ENCODE measurements at regions not wholly inside any gene's neighbourhood (a gene's known extent, or its start where the extent isn't known, plus 50 kb on each side); places are given as distances from the start of the nearest gene placed in this dataset.

GRCh38 chr2:129610766-129611165 is 368.7 kb upstream of the RAB6C start:
- no peaks in the 10 kb centered on the region for H3K4me1 ChIP-seq
- H3K4me3 ChIP-seq (ENCODE audit: low read depth, low read length), result no peak overlapping the region
- H3K9me3 ChIP-seq, result no peaks in the 10 kb centered on the region
- TF ChIP-seq CTCF (IDR thresholded peaks at IDR 0.05; ENCODE audit: low read depth, low read length), result no peak
- no peaks in the 10 kb centered on the region for H3K27me3 ChIP-seq
- H3K36me3 ChIP-seq, result no peaks in the 10 kb centered on the region
- DNase-seq, result no peak

- Histone ChIP-seq H3K4me3 (ENCODE audit: low read depth, low read length) (no peak overlapping the region), H3K9me3 (no peaks in the 10 kb centered on the region), H3K27me3 (no peaks in the 10 kb centered on the region), H3K4me1 (no peaks in the 10 kb centered on the region), H3K36me3 (no peaks in the 10 kb centered on the region)
- no peak for TF ChIP-seq CTCF (IDR thresholded peaks at IDR 0.05; ENCODE audit: low read depth, low read length)
- no peak for DNase-seq
Measured at GRCh38 chr2:129611471-129611870, 368.0 kb upstream of the RAB6C start.

GRCh38 chr2:129619471-129619870 is 360.0 kb upstream of the RAB6C start:
- Histone ChIP-seq H3K9me3 (no peaks in the 10 kb centered on the region), H3K27me3 (no peaks in the 10 kb centered on the region), H3K4me3 (ENCODE audit: low read depth, low read length) (no peak overlapping the region), H3K4me1 (no peaks in the 10 kb centered on the region), H3K36me3 (no peaks in the 10 kb centered on the region)
- DNase-seq, result no peak
- TF ChIP-seq CTCF (IDR thresholded peaks at IDR 0.05; ENCODE audit: low read depth, low read length), result no peak

GRCh38 chr2:129620411-129620810 is 359.1 kb upstream of the RAB6C start:
- TF ChIP-seq CTCF (IDR thresholded peaks at IDR 0.05; ENCODE audit: low read depth, low read length), result no peak
- Histone ChIP-seq H3K4me3 (ENCODE audit: low read depth, low read length) (no peak overlapping the region), H3K9me3 (no peaks in the 10 kb centered on the region), H3K36me3 (no peaks in the 10 kb centered on the region), H3K4me1 (no peaks in the 10 kb centered on the region), H3K27me3 (no peaks in the 10 kb centered on the region)
- DNase-seq, result no peak

GRCh38 chr2:129623783-129624182 is 355.7 kb upstream of the RAB6C start:
- Histone ChIP-seq H3K36me3 (no peaks in the 10 kb centered on the region), H3K27me3 (no peaks in the 10 kb centered on the region), H3K4me1 (no peaks in the 10 kb centered on the region), H3K4me3 (ENCODE audit: low read depth, low read length) (no peak overlapping the region), H3K9me3 (no peaks in the 10 kb centered on the region)
- no peak for DNase-seq
- no peak for TF ChIP-seq CTCF (IDR thresholded peaks at IDR 0.05; ENCODE audit: low read depth, low read length)

- H3K27me3 ChIP-seq, result no peaks in the 10 kb centered on the region
- no peaks in the 10 kb centered on the region for H3K36me3 ChIP-seq
- no peaks in the 10 kb centered on the region for H3K9me3 ChIP-seq
- no peak for TF ChIP-seq CTCF (IDR thresholded peaks at IDR 0.05; ENCODE audit: low read depth, low read length)
- no peak overlapping the region for H3K4me3 ChIP-seq (ENCODE audit: low read depth, low read length)
- no peaks in the 10 kb centered on the region for H3K4me1 ChIP-seq
- DNase-seq, result no peak
Measured at GRCh38 chr2:129627437-129627836, 352.0 kb upstream of the RAB6C start.
